GM20000 (cell line): ENCODE measurements at regions not wholly inside any gene's neighbourhood (a gene's known extent, or its start where the extent isn't known, plus 50 kb on each side); places are given as distances from the start of the nearest gene placed in this dataset.

ENCODE experiments used
- DNase-seq: peaks from one replicate; pipeline ENCODE4 v3.0.0; 2012; ENCODE audit warnings: low spot score
- TF ChIP-seq, protein P1 (sequence below): IDR thresholded peaks from 2 replicates; pipeline ENCODE4 v1.5.1; 2012; ENCODE audit warnings: mild to moderate bottlenecking, control low read depth; ENCODE audit errors: extremely low read depth, missing control alignments

DNA sequence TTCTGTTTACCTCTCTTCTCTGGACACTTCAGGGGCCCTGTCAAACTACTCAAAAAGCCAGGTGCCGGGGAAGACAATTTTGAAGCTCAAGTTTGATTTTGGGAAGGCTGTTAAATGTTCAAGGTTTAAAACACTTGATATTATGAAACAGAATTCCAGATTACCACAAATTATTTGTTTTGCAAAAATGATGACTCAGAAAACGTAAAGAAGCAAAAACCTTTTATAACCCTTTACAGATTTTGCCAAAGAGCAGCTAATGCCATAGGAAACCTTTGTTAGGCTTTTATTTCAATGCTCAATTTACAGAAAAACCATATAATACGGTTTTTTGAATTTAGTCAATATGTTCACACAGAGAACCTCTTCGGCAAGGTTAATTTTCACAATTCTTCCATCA is 593.4 kb upstream of the ZP4 start:
- TF ChIP-seq, protein P1, sequence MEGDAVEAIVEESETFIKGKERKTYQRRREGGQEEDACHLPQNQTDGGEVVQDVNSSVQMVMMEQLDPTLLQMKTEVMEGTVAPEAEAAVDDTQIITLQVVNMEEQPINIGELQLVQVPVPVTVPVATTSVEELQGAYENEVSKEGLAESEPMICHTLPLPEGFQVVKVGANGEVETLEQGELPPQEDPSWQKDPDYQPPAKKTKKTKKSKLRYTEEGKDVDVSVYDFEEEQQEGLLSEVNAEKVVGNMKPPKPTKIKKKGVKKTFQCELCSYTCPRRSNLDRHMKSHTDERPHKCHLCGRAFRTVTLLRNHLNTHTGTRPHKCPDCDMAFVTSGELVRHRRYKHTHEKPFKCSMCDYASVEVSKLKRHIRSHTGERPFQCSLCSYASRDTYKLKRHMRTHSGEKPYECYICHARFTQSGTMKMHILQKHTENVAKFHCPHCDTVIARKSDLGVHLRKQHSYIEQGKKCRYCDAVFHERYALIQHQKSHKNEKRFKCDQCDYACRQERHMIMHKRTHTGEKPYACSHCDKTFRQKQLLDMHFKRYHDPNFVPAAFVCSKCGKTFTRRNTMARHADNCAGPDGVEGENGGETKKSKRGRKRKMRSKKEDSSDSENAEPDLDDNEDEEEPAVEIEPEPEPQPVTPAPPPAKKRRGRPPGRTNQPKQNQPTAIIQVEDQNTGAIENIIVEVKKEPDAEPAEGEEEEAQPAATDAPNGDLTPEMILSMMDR = no peak
- no peak for DNase-seq

DNA sequence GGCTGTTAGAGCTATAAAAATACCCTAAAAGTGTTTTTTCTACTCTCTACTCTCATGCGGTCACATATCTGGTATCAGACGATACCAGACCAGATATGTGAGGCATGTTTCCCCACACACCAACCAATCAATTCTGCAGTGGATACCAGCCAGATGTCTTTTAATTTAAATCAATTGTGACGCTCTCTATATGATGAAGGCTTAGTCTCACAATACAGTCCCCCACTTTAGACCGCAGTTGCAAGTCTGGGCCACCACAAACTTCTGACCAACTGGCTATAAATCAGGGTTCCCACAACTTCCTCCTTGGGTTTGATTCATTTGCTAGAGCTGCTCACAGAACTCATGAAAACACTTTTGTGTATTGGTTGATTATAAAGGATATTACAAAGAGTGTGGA is 586.1 kb upstream of the ZP4 start:
- no peak for DNase-seq
- TF ChIP-seq, protein P1 = no peak

DNA sequence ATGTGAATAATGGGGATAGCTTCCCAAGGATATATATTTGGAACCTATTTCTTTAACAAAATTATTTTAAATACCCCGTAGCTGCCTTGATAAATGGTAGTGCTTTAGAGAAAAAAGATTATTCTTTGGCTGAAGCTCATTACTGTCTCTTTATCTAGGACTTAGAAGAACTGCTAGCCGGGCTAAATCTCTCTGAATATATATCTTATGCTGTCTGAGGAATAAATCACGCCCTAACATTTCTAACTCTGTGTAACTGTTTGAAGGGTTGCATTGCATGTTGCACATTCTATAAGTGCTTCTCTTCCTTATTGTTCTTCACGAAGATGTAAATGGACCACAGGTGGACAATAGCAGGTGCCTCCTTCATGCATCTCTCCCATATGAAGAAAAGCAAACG is 585.0 kb upstream of the ZP4 start:
- DNase-seq = no peak
- TF ChIP-seq, protein P1 = no peak

DNA sequence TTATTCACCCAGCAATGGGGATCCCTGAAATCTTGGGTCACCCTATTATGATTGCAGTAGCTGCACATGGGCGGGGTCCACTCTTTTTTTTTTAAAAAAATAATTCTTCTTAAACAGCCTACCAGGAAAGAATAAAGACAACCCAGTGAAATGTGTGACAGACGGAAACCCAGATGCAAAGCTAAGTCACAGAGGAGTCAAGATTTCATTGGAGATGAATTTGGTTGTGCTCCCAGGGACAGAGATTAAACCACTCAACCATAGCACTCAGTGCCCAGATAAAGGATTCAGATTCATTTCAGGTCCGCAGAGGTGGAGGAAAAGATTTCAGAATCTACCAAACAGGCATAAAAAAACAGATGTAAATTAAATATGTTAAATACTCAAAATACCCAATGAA is 583.5 kb upstream of the ZP4 start:
- TF ChIP-seq, protein P1 = no peak
- no peak for DNase-seq

DNA sequence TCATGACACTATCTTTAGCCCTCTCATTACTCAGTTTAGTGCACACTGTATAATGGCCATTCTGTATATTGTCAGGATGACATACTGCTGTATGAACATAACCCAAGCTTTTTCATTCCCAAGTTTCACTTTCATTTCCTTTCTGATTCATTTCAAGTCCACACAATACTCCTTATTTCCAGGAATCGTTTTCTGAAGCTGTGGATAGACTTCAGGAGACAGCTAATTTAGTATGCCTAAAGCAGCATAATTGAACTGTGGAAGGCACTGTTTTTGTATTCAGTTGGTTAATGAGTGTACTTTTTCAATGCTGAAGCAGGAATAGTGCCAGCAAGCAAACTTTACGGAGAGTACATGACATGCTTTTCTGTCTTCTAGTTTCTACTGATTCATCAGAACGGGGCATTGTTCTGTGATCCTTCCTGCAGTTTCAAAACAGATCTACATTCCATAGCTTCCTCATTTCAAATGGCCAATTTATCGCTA is 578.5 kb upstream of the ZP4 start:
- TF ChIP-seq, protein P1 = no peak

DNA sequence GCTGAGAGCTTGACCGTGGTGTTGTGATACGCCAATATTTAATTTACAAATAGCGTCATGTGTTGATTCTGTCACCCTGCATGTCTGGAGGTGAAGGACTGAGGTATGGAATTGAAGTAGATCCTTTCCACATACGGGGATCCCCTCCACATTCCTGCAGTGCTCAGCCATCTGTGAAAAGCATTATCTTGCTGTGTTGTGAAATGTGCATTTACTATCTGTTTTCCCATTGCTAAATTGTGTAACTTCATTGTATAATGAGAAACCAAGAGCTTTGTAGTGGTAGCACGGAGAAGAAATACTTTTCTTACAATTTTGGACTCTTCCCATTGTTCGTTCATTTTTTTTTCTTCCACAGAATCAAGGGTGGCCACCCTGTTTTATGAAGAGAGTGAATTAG is 577.3 kb upstream of the ZP4 start:
- DNase-seq = no peak
- TF ChIP-seq, protein P1 = no peak

More for the DNA sequence above, 578.5 kb upstream of the ZP4 start:
- no peak for DNase-seq

DNA sequence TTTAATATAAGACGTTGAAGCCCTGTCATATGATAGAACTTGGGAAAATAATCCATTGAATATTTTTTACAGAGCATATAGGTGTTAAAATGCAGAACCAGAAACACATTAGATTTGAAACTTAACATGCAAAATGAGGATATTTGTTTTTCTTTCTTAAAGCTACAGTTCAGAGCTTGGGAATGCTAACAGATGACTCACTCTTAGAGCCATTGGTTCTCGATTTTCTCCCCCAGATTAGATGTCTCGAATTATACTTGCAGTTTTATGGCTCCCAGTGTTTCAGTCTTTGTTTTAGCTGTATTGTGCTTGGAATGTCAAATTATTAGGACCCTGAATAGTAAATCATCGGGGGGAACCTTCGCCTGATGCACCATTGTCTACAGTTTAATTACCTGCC is 575.7 kb upstream of the ZP4 start:
- TF ChIP-seq, protein P1 = no peak
- no peak for DNase-seq
